Dedifferentiated amniotic fluid mesenchymal stem cell (primary cell): ENCODE measurements at regions not wholly inside any gene's neighbourhood (a gene's known extent, or its start where the extent isn't known, plus 50 kb on each side); places are given as distances from the start of the nearest gene placed in this dataset.

Experiments
- DNase-seq: peaks from one replicate; pipeline ENCODE4 v3.0.0-alpha.2; 2016; ENCODE audit errors: extremely low spot score

- DNase-seq: no peak
Measured at GRCh38 chr13:34412817-34413375, 529.2 kb upstream of the NBEA start.

DNA sequence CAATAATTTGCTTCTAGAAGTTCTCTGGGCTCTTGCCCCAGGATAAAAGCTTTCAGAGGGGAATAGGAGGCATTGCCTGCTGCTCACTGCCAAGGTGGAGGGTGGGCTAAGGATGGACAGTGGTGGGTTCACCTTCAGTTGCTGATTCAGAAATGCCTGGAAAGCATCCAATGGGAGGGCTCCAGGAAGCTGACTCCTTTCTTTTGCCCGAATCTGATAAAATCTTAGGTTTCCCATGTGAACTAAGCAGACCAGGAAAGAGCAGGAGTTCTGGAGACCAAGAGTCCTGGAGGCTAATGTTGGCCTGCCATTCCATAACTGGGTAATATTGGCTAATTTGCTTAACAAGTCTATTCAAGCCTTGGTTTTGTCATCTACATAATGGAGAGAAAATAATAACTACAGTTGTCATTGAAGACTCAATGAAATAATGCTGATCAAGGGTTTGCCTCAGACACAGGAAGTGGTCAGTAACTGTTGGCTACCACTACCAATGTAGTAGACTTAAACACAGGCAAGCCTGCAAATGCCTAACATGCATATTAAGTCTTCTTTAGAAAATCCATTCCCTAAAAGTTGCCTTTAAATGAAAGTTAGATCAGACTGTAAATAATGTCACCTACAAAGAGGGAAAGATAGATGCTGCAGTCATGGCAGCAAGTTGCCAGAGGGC, 528.4 kb upstream of the NBEA start:
- DNase-seq: no peak

DNA sequence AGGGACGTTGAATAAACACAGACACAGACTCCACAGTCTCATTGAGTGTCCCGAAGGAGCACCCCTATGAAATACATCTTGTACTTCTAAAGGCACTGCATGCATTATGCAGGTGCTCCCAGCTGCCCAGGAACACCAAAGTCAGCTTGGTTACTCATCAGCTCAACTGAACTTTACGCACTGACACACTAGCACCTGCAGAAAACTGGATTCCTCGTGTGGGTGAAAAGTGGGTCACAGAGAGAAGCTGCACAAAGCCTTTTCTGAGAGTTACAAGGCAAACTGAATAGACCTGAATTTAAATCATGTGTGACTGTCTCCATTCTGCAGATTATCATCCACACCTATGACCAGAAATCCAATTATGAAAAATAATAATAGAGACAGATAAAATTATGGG, 527.5 kb upstream of the NBEA start:
- DNase-seq: no peak

GRCh38 chr13:34416971-34417380, 525.1 kb upstream of the NBEA start:
- DNase-seq: no peak

DNA sequence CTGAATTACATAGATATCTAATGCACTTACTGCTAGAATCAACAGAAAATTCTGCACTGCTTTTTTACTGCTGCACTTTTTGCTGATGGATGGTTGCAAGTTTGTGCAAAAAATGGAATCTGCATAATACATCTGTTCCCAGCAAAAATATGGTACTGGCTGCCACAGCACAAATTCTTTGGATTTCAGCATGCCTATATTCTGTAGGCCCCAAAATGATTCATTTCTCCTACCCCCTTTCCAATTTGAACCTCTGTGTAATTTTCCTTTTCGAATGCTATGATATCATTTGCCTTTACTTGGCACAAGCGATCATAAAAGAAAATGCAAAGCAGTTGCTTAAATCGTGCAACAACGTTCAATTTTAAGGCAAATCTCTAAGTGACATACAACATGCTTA, 524.2 kb upstream of the NBEA start:
- DNase-seq: no peak

DNA sequence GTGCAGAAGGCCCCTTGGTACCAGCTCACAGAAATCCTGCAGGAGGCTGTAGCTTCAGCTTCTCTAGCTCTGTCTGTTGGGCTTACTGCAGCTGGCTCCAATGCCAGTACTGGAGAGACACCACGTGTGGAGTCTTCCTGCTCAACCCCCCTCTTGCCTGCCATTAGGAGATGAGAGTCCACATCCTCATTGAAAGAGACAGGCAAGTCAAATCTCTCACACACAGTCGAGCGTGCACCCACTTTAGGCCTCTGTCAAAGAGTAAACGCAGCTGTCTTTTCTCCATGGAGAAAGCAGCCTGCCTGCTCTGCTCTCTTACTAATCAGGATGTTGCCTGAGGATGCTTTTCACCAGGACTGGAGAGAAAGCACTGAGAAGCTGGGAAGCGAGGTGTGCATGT, 523.0 kb upstream of the NBEA start:
- DNase-seq: no peak

GRCh38 chr13:34419755-34420154, 522.3 kb upstream of the NBEA start:
- no peak for DNase-seq

GRCh38 chr13:34420702-34421346, 521.2 kb upstream of the NBEA start:
- DNase-seq: no peak

GRCh38 chr13:34421347-34421719, 520.7 kb upstream of the NBEA start:
- no peak for DNase-seq

DNA sequence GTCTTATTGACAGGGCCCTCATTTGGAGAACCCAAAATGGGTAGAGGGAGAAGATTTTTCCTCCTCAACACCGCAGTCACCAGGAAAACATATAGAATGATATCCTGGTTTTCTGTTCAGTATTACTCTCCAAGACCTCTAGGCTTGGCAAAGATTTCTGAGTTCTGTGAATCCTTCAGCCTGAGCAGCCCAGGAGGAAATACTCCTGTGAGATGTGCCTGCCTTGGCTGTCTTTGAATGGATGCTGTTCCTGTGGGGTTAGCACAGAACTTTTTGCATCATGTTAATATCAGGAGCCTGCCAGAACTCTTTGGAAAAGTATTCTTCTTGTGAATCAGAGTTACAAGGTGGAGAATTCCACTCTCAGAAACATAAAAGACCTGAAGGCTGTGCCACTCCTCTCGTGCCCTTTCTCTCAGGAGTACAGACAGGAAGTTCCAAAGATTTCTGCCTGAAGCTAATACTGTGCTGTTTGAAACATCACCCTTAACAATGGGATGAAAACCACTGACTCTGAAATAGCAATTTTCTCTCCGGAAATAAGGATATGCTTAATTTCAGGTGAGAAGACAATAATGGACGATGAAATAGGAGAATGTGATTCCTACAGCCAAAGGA, 520.1 kb upstream of the NBEA start:
- no peak for DNase-seq

- no peak for DNase-seq
Measured at GRCh38 chr13:34422956-34423355, 519.1 kb upstream of the NBEA start.

DNA sequence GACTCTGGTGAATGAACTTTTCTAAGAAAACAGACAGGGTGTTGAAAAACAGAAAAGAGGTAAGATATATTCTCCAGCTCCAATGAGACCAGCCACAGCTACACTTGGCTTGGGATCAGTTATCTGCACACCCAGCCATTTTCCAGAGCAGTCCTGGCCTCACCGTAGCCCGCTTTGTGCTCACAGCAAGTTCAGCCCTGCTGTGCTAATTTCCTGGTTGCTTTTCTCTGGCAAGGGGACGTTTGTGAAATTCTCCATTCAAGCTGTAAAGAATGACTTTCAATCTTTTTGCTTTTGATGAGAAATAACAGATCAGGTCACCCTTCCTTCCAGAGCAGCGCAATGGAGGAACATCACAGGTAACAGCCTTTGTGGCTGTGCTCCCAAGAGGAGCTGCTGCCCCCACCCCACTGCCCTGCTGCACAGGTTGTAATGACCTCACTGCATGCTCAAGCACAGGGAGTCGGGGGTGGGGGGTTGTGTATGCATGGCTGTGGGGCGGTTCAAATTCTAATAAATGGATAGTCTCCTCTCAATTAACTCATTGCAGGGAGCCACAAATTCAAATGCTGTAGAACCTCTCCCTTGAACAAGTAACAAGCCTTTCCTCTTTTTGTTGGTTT, 516.6 kb upstream of the NBEA start:
- no peak for DNase-seq

DNA sequence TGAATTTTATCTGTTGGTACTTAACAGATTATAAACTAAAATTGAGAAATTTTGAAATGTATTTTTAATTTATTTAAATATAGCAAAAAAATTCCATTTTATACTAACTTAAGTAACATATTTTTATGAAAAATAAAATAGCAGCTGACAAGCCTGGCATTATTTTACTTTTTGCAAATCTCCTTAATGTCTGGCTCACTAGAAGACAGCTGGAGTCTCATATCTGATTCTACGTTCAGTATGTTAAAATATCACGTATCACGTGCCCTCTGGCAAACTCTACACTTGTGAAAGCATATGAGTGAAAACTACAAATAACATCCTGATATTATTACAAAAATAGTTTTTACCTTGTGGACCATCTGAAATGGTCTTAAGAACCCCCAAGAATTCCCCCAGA, 513.2 kb upstream of the NBEA start:
- no peak for DNase-seq

DNA sequence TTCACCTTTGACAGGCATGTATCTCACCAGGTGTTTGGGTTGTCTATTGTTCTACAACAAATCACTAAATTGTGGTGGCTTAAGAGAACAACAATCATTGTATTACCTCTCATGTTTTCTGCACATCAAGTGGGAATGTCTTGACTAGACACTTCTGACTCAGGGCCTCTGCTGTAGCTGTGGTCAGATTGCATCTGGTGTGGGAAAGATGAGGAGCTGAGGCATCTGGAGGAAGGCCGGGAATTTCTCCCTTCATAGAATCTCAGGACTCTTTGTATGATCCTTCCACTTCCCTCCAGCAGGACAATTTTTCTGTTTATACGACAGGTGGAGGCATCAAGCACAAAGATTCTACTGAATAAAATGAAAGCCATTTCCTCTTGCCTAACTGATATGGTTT, 511.8 kb upstream of the NBEA start:
- DNase-seq: no peak

DNA sequence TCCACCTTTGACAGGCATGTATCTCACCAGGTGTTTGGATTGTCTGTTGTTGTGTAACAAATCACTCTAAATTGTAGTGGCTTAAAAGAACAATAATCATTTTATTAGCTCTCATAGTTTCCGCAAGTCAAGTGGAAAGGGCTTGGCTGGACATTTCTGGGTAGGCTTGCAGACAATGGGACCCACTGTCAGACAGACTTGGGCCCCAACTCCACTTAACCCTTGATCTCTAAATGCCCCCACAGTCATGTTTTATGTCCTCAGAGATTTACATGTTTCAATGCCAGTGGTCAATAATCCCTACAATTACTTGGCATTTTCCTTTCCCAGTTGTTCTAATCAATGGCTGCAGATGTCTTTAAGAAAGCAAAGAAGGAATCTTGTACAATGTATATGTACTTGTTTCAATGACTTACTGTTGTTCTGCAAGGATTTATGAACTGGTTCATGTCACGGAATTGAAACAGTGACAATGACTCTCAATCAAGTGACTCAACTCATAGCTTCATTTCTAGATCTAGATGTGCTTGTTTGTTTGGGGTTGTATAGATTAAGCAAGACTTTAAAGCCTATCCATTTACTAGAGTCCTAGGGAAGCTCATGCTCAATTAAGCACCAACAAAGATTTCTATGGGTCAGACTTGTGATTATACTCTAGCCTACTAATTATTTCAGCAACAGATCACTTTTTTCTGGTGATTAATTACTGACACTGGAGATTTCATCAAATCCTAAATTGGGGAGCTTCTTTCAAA, 510.1 kb upstream of the NBEA start:
- DNase-seq: no peak

DNA sequence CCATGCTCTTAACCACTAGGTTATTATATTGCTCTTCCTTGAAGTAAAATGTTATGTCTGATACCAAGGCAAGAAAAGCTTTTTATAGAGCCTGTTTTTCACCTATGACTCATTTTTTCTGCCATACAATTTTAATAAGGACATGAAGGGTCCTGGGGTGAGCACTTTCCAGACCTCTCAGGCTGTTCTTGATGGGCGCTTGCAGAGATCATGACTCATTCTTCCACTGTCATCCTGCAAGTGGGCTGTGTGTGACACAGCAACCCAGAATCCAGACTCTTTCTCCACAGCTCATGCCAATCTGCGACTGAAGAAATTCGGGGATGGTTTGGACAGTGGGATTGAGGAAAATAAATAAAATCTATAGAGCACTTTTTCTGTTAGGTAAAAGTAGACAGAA, 506.7 kb upstream of the NBEA start:
- no peak for DNase-seq

DNA sequence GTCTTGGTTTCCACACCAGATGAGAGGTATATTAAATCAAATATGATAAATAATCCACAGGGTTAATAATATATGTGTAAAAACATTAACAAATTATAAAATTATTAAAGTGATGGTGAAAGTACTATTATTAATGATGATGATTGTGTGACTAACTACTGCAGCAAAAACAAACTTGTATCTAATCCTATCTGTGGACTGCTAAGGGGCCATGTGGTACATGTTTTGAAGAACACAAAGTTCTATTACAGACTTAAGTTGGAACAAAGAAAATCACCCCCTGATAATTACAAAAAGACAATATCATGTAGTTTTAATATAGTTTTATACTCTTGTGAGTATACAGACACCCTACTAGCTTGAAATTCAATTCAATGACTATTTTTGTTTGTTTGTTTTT, 504.2 kb upstream of the NBEA start:
- DNase-seq: no peak

GRCh38 chr13:34452831-34453230, 489.2 kb upstream of the NBEA start:
- DNase-seq: no peak

DNA sequence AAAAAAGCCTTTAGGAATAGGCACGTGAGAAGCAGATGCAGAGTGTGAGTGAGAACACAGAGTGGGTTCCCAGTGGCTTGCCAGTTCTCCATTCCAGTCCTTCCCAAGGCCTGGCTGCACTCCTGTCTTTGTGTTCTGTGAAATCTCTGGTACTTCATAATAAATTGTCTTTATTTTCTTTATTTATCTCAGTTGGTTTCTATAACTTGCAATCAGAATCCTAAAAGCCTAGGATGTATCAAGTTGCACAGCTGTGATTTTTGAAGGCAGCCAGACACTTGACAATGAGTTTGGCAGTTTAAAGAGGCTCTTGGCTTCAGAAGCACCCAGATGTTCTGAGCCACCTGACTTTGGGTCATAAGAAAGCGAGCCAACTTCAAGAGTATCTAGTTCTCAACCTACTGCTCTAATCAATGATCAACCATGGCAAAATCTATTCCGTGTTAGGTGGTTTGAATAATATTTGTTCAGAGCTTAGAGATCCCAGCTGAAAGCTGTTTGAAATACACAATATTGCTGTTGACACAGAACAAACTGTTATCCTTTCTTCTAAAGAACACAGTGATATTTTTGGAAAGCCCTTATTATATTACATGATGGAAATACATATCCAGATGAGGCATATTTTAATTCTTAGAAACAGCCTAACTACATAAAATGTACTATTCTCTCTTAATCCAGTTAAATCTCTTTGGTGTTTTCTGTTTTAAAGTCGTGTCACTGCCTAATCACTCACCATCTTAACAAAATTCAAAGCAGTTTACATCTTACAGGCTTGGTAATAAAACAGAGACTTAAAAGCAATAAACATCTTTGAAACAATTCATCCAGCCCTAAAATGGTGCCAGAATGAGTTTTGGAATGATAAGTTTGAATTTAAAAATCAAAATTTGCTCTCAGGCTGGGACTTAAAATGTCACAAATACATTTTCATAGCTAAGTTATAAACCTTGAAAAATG, 483.0 kb upstream of the NBEA start:
- DNase-seq: peak; percentile 23

DNA sequence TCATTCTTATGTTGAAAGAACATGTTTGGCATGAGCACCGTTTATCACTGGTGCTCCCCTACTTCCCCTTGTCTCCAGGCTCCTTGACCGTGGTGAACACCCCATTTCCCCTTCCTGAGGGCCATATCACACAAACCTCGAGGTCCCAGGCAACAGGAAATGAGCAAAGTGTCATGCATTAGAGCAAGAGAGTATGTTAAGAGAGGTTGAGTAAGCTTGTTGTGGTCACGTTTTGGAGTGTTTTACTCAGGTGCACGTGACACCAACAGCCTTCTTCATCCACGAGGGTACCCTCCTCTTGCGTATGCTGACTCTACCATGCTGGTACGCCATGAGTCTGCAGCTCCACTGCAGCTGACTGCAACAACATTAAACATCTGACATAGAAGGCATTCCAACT, 482.2 kb upstream of the NBEA start:
- DNase-seq: no peak

GRCh38 chr13:34462843-34463242, 479.2 kb upstream of the NBEA start:
- DNase-seq: peak; percentile 34
